OCI-LY1 (cell line): ENCODE measurements at regions not wholly inside any gene's neighbourhood (a gene's known extent, or its start where the extent isn't known, plus 50 kb on each side); places are given as distances from the start of the nearest gene placed in this dataset.

Source experiments
- H2AFZ ChIP-seq: fragments of 200-600 bp; sonication (generic), shearing (Covaris generic); 2 replicates; pipeline ENCODE4 v1.6.0; 2014; ENCODE audit warnings: antibody characterized with exemption, mild to moderate bottlenecking, low read length
- H3F3A ChIP-seq: fragments of 200-600 bp; sonication (generic), shearing (Covaris generic); 2 replicates; pipeline ENCODE4 v1.6.0; 2014; ENCODE audit warnings: mild to moderate bottlenecking, antibody characterized with exemption, low read length, moderate library complexity; ENCODE audit not compliant: insufficient read depth
- H3K27ac ChIP-seq: fragments of 200-600 bp; sonication (generic); 2 replicates; pipeline ENCODE4 v1.5.1; 2014; ENCODE audit warnings: low read length, mixed run types, mild to moderate bottlenecking, low read depth; ENCODE audit not compliant: poor library complexity, severe bottlenecking
- H3K27me3 ChIP-seq: fragments of 200-600 bp; sonication (generic); 2 replicates; pipeline ENCODE4 v1.6.0; 2014; ENCODE audit warnings: antibody characterized with exemption, mild to moderate bottlenecking, low read length, moderate library complexity; ENCODE audit not compliant: insufficient read depth
- H3K36me3 ChIP-seq: fragments of 200-600 bp; sonication (generic); 2 replicates; pipeline ENCODE4 v1.6.1; 2014; ENCODE audit warnings: mild to moderate bottlenecking, antibody characterized with exemption, low read length, moderate library complexity, mixed read lengths; ENCODE audit not compliant: insufficient read depth
- H3K4me1 ChIP-seq: fragments of 200-600 bp; sonication (generic); 2 replicates; pipeline ENCODE4 v1.5.1; 2014; ENCODE audit warnings: mild to moderate bottlenecking, low read length, moderate library complexity; ENCODE audit not compliant: insufficient read depth, severe bottlenecking
- H3K4me2 ChIP-seq: fragments of 200-600 bp; sonication (generic), shearing (Covaris generic); 2 replicates; pipeline ENCODE4 v1.6.1; 2014; ENCODE audit warnings: low read length
- H3K4me3 ChIP-seq: fragments of 200-600 bp; sonication (generic); 2 replicates; pipeline ENCODE4 v1.5.1; 2014; ENCODE audit warnings: low read length, low read depth, mild to moderate bottlenecking, mixed read lengths; ENCODE audit not compliant: poor library complexity, severe bottlenecking
- H3K79me2 ChIP-seq: fragments of 200-600 bp; shearing (Covaris generic); 2 replicates; pipeline ENCODE4 v1.6.1; 2016; ENCODE audit warnings: mixed run types, low read length, mixed read lengths; ENCODE audit not compliant: insufficient read depth
- H3K9ac ChIP-seq: fragments of 200-600 bp; sonication (generic), shearing (Covaris generic); 2 replicates; pipeline ENCODE4 v1.6.1; 2014; ENCODE audit warnings: mild to moderate bottlenecking, low read length, mixed read lengths
- H3K9me2 ChIP-seq: fragments of 200-600 bp; sonication (generic), shearing (Covaris generic); 2 replicates; pipeline ENCODE4 v1.6.1; 2014; ENCODE audit warnings: low read depth, mild to moderate bottlenecking, low read length, mixed read lengths
- H3K9me3 ChIP-seq: fragments of 200-600 bp; shearing (Covaris generic); 2 replicates; pipeline ENCODE4 v1.6.1; 2014; ENCODE audit warnings: low read length, mixed read lengths
- H4K20me1 ChIP-seq: fragments of 200-600 bp; sonication (generic), shearing (Covaris generic); 2 replicates; pipeline ENCODE4 v1.6.0; 2016; ENCODE audit warnings: mild to moderate bottlenecking, low read length; ENCODE audit not compliant: insufficient read depth
- EZH2 ChIP-seq: fragments of 200-600 bp; sonication (generic), shearing (Covaris generic); IDR thresholded peaks from 2 replicates; pipeline ENCODE4 v1.8.0; 2017; ENCODE audit warnings: borderline replicate concordance, mixed run types, mild to moderate bottlenecking, antibody characterized with exemption, low read length, moderate library complexity, mixed read lengths
- TF ChIP-seq, protein P1 (sequence below): fragments of 200-600 bp; sonication (generic), shearing (Covaris generic); IDR thresholded peaks from 2 replicates; pipeline ENCODE4 v1.5.1; 2017; ENCODE audit warnings: mild to moderate bottlenecking, antibody characterized with exemption, low read length, moderate library complexity, mixed read lengths

DNA sequence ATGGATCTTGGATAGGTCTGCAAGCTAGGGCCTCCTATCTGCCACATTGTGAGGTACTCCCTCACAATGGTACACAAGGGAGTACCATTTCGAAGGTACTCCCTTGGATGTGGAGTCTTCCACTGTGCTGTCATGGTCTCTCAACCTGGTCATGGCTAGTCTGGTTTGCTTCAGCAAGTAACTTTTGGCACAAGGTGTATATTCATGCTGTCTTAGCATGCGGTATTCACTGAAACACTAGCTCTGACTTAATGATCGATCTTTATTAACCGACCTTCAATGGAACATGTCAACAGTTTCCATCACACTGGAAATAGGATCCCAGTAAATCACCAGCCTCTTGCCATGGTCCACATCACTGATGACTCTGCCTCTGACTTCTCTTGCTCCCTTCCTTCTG, 77.5 kb upstream of the HS3ST1 start:
- Histone ChIP-seq H3K79me2 (no peaks in the 10 kb centered on the region), H3K4me2 (no peak overlapping the region), H3K4me1 (no peaks in the 10 kb centered on the region), H3K4me3 (no peak overlapping the region), H4K20me1 (no peaks in the 10 kb centered on the region), H2AFZ (no peak overlapping the region), H3K9ac (no peak overlapping the region), H3K36me3 (no peaks in the 10 kb centered on the region), H3K27me3 (no peaks in the 10 kb centered on the region), H3K9me3 (no peaks in the 10 kb centered on the region), H3F3A (no peaks in the 10 kb centered on the region), H3K9me2 (no peaks in the 10 kb centered on the region), H3K27ac (no peak overlapping the region)
- TF ChIP-seq EZH2 = no peak
- TF ChIP-seq, protein P1, sequence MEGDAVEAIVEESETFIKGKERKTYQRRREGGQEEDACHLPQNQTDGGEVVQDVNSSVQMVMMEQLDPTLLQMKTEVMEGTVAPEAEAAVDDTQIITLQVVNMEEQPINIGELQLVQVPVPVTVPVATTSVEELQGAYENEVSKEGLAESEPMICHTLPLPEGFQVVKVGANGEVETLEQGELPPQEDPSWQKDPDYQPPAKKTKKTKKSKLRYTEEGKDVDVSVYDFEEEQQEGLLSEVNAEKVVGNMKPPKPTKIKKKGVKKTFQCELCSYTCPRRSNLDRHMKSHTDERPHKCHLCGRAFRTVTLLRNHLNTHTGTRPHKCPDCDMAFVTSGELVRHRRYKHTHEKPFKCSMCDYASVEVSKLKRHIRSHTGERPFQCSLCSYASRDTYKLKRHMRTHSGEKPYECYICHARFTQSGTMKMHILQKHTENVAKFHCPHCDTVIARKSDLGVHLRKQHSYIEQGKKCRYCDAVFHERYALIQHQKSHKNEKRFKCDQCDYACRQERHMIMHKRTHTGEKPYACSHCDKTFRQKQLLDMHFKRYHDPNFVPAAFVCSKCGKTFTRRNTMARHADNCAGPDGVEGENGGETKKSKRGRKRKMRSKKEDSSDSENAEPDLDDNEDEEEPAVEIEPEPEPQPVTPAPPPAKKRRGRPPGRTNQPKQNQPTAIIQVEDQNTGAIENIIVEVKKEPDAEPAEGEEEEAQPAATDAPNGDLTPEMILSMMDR = no peak

GRCh38 chr4:11505221-11505971, 76.7 kb upstream of the HS3ST1 start:
- H3K27ac ChIP-seq = no peak overlapping the region
- no peaks in the 10 kb centered on the region for H4K20me1 ChIP-seq
- H3K27me3 ChIP-seq = no peaks in the 10 kb centered on the region
- no peaks in the 10 kb centered on the region for H3K9me2 ChIP-seq
- no peak overlapping the region for H3K4me2 ChIP-seq
- H3F3A ChIP-seq = no peaks in the 10 kb centered on the region
- H3K9ac ChIP-seq = no peak overlapping the region
- H3K4me1 ChIP-seq = no peaks in the 10 kb centered on the region
- no peak overlapping the region for H3K4me3 ChIP-seq
- no peak overlapping the region for H2AFZ ChIP-seq
- H3K9me3 ChIP-seq = no peaks in the 10 kb centered on the region
- TF ChIP-seq, protein P1 = no peak
- no peak for TF ChIP-seq EZH2
- no peaks in the 10 kb centered on the region for H3K36me3 ChIP-seq
- H3K79me2 ChIP-seq = no peaks in the 10 kb centered on the region

DNA sequence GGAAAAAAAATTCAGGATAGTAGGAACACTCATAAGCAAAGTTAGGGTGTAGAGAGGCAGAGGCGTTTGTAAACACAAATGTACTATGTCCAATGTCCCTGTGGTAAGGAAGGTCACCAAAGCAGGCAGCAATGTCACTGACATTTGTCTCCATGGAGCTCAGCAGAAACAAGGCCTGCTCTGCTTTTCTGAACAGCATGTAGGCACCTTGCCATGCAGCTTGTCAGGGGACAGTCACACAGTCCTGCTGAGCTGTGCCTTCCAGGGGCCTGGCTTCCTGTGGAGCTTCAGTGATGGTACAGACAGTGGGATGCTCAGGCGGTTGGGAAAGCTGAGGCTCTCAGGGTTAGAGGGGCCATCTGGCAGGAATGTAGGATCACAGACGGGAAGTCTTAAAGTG, 74.5 kb upstream of the HS3ST1 start:
- no peak overlapping the region for H3K27ac ChIP-seq
- H3K9me2 ChIP-seq = no peaks in the 10 kb centered on the region
- no peak for TF ChIP-seq EZH2
- TF ChIP-seq, protein P1 = no peak
- no peak overlapping the region for H3K4me2 ChIP-seq
- no peaks in the 10 kb centered on the region for H3F3A ChIP-seq
- no peak overlapping the region for H3K9ac ChIP-seq
- H3K4me1 ChIP-seq = no peaks in the 10 kb centered on the region
- H3K4me3 ChIP-seq = no peak overlapping the region
- no peaks in the 10 kb centered on the region for H3K9me3 ChIP-seq
- H3K27me3 ChIP-seq = no peaks in the 10 kb centered on the region
- H3K36me3 ChIP-seq = no peaks in the 10 kb centered on the region
- no peaks in the 10 kb centered on the region for H4K20me1 ChIP-seq
- no peak overlapping the region for H2AFZ ChIP-seq
- H3K79me2 ChIP-seq = no peaks in the 10 kb centered on the region
